Bronchial epithelial cell (primary cell): ENCODE measurements at regions not wholly inside any gene's neighbourhood (a gene's known extent, or its start where the extent isn't known, plus 50 kb on each side); places are given as distances from the start of the nearest gene placed in this dataset.
A peak's percentile ranks its signal among the peaks of the same experiment; 100 is the strongest.

Experiments used
- DNase-seq: peaks from one replicate; pipeline ENCODE4 v3.0.0-alpha.2; 2010; ENCODE audit warnings: low read depth
- FAIRE-seq: peaks from 2 replicates; lab custom pipeline; 2011; peaks lifted over from hg19 to GRCh38; lab: Jason Lieb, UNC
- H3K27me3 ChIP-seq: 2 replicates; pipeline ENCODE4 v1.5.1; 2011; ENCODE audit warnings: low read length; ENCODE audit not compliant: control insufficient read depth, insufficient read depth
- H3K36me3 ChIP-seq: 2 replicates; pipeline ENCODE4 v1.5.1; 2011; ENCODE audit warnings: low read length; ENCODE audit not compliant: control insufficient read depth, insufficient read depth
- H3K4me3 ChIP-seq: 2 replicates; pipeline ENCODE4 v1.5.1; 2011; ENCODE audit warnings: mild to moderate bottlenecking, low read depth, low read length, control low read depth
- CTCF ChIP-seq: IDR thresholded peaks from 2 replicates; pipeline ENCODE4 v1.5.1; 2011; ENCODE audit warnings: mild to moderate bottlenecking, moderate library complexity, low read length, control low read depth, inconsistent platforms; ENCODE audit not compliant: insufficient read depth, severe bottlenecking

- Histone ChIP-seq H3K27me3 (no peaks in the 10 kb centered on the region), H3K36me3 (no peaks in the 10 kb centered on the region), H3K4me3 (no peak overlapping the region)
- no peak for TF ChIP-seq CTCF
- no peak for FAIRE-seq
- DNase-seq = peak; percentile 59
These were observed 185.0 kb downstream of the ZNF608 start for GRCh38 chr5:124561451-124561850.

- Histone ChIP-seq H3K27me3 (no peaks in the 10 kb centered on the region), H3K36me3 (no peaks in the 10 kb centered on the region), H3K4me3 (no peak overlapping the region)
- no peak for DNase-seq
- no peak for TF ChIP-seq CTCF
- no peak for FAIRE-seq
These were observed 186.1 kb downstream of the ZNF608 start for GRCh38 chr5:124560370-124560769.

GRCh38 chr5:124557761-124558160, 188.7 kb downstream of the ZNF608 start:
- DNase-seq = no peak
- FAIRE-seq = no peak
- H3K36me3 ChIP-seq = no peaks in the 10 kb centered on the region
- H3K27me3 ChIP-seq = no peaks in the 10 kb centered on the region
- no peak overlapping the region for H3K4me3 ChIP-seq
- no peak for TF ChIP-seq CTCF

GRCh38 chr5:124554746-124555578, 191.5 kb downstream of the ZNF608 start:
- Histone ChIP-seq H3K36me3 (no peaks in the 10 kb centered on the region), H3K4me3 (no peak overlapping the region), H3K27me3 (no peaks in the 10 kb centered on the region)
- no peak for TF ChIP-seq CTCF
- FAIRE-seq = no peak
- DNase-seq = no peak

GRCh38 chr5:124553911-124554310, 192.5 kb downstream of the ZNF608 start:
- DNase-seq (no peak), FAIRE-seq (no peak)
- H3K36me3 ChIP-seq = no peaks in the 10 kb centered on the region
- no peaks in the 10 kb centered on the region for H3K27me3 ChIP-seq
- H3K4me3 ChIP-seq = no peak overlapping the region
- TF ChIP-seq CTCF = no peak
